K562 (cell line): ENCODE measurements at regions not wholly inside any gene's neighbourhood (a gene's known extent, or its start where the extent isn't known, plus 50 kb on each side); places are given as distances from the start of the nearest gene placed in this dataset.

ENCODE experiments used
- ATAC-seq: fragments of 200-7000 bp; cut with Tn5 transposase; 3 replicates; pipeline ENCODE4 v1.9.1; 2020; ENCODE audit warnings: moderate library complexity
- BruUV-seq: library from RNA; stranded (reverse); fragments of 400-500 nt; replicated peaks from 2 replicates; lab custom pipeline; 2021; lab: Mats Ljungman, UMichigan
- CTCF ChIA-PET: fragments of 300-600 bp; formaldehyde crosslinking; extraction: SDS; loops from one replicate; lab custom pipeline; 2021; ENCODE audit warnings: low intra/inter-chr PET ratio; lab: Yijun Ruan, JAX
- POLR2A ChIA-PET: fragments of 300-600, 350-650 bp; sonication (Branson Sonifier 250); formaldehyde crosslinking; extraction: SDS; loops from one replicate; lab custom pipeline; 2021; ENCODE audit warnings: antibody characterized with exemption, inconsistent platforms; lab: Yijun Ruan, JAX
- DNase-seq, 4 experiments: peaks; one replicate each; pipeline versions ENCODE4 v3.0.0 to v3.0.0-alpha.2; 2011 to 2018; ENCODE audit warnings: low spot score in 3 of 4, mixed read lengths in 3 of 4; ENCODE audit errors: extremely low read depth in 1 of 4
- FAIRE-seq: peaks from 2 replicates; lab custom pipeline; 2011; peaks lifted over from hg19 to GRCh38; lab: Jason Lieb, UNC
- H2AFZ ChIP-seq: 2 replicates; pipeline ENCODE4 v1.6.0; 2011; ENCODE audit warnings: low read depth, low read length, control low read depth, inconsistent platforms
- H3K27ac ChIP-seq: fragments of 200-600 bp; 3 replicates; pipeline ENCODE4 v1.8.0; 2011; ENCODE audit warnings: low read depth, mild to moderate bottlenecking, control low read depth, inconsistent platforms, low read length, moderate library complexity, mixed read lengths; ENCODE audit errors: extremely low read depth
- H3K27me3 ChIP-seq, 2 experiments: fragments of 300-600 bp in 1 of 2; 2 replicates in 1 of 2; 3 replicates in 1 of 2; pipeline versions ENCODE4 v1.6.0 to v1.8.0; 2011; ENCODE audit warnings: inconsistent platforms in 2 of 2, low read length in 2 of 2, mild to moderate bottlenecking in 1 of 2, mixed read lengths in 1 of 2, moderate library complexity in 1 of 2; ENCODE audit not compliant: control insufficient read depth in 2 of 2, insufficient read depth in 2 of 2
- H3K36me3 ChIP-seq: fragments of 300-600 bp; 3 replicates; pipeline ENCODE4 v1.8.0; 2011; ENCODE audit warnings: mild to moderate bottlenecking, low read length, inconsistent platforms; ENCODE audit not compliant: control insufficient read depth, insufficient read depth
- H3K4me1 ChIP-seq, 2 experiments: fragments of 200-600 bp in 1 of 2; replicated peaks in 1 of 2; 2 replicates in 1 of 2; 3 replicates in 1 of 2; pipeline versions ENCODE4 v1.5.1 to v1.8.0; 2011; ENCODE audit warnings: inconsistent platforms in 2 of 2, low read length in 2 of 2, mild to moderate bottlenecking in 1 of 2, mixed read lengths in 1 of 2, moderate library complexity in 1 of 2; ENCODE audit not compliant: control insufficient read depth in 2 of 2, insufficient read depth in 2 of 2
- H3K4me2 ChIP-seq: 2 replicates; pipeline ENCODE4 v1.6.1; 2011; ENCODE audit warnings: low read length, control low read depth, inconsistent platforms, mixed read lengths; ENCODE audit not compliant: insufficient read depth
- H3K4me3 ChIP-seq: fragments of 200-600 bp; sonication (generic), shearing (Covaris generic); 2 replicates; pipeline ENCODE4 v1.5.1; 2016; ENCODE audit warnings: control low read depth, inconsistent platforms
- H3K79me2 ChIP-seq: fragments of 200-600 bp; 3 replicates; pipeline ENCODE4 v1.8.0; 2011; ENCODE audit warnings: low read length, inconsistent platforms; ENCODE audit not compliant: control insufficient read depth, insufficient read depth
- H3K9ac ChIP-seq, 2 experiments: 2 replicates each; pipeline versions ENCODE4 v1.6.0 to v1.6.1; 2011; ENCODE audit warnings: low read depth in 2 of 2, low read length in 2 of 2, control low read depth in 1 of 2, inconsistent platforms in 1 of 2, mild to moderate bottlenecking in 1 of 2, mixed read lengths in 1 of 2; ENCODE audit not compliant: insufficient read depth in 1 of 2
- H3K9me1 ChIP-seq: one replicate; pipeline ENCODE4 v1.6.0; 2011; ENCODE audit warnings: inconsistent platforms, mild to moderate bottlenecking, low read length, moderate library complexity; ENCODE audit not compliant: control insufficient read depth, insufficient read depth
- H3K9me3 ChIP-seq: replicated peaks from 2 replicates; pipeline ENCODE4 v1.5.1; 2011; ENCODE audit warnings: low read depth, low read length, inconsistent platforms; ENCODE audit not compliant: control insufficient read depth, insufficient read depth
- H4K20me1 ChIP-seq: replicated peaks from 2 replicates; pipeline ENCODE4 v1.6.1; 2011; ENCODE audit warnings: low read length, inconsistent platforms, mixed read lengths; ENCODE audit not compliant: control insufficient read depth, insufficient read depth
- CTBP1 ChIP-seq: fragments of 450-650 bp; IDR thresholded peaks from 2 replicates; pipeline ENCODE4 v1.6.1; 2016; ENCODE audit warnings: borderline replicate concordance
- HMGN3 ChIP-seq: IDR thresholded peaks from 2 replicates; pipeline ENCODE4 v1.6.1; 2011; ENCODE audit warnings: borderline replicate concordance, low read depth, mild to moderate bottlenecking, mixed read lengths, low read length; ENCODE audit not compliant: insufficient read length; ENCODE audit errors: extremely low read depth
- MYBL2 ChIP-seq, 2 experiments: fragments of 450-650 bp in 1 of 2; sonication (generic) in 1 of 2; formaldehyde crosslinking in 1 of 2; IDR thresholded peaks; 2 replicates each; pipeline versions ENCODE4 v1.6.1 to v1.8.1; 2017 to 2022; ENCODE audit warnings: borderline replicate concordance in 1 of 2, inconsistent platforms in 1 of 2, low read depth in 1 of 2, mild to moderate bottlenecking in 1 of 2, missing genetic modification reagents in 1 of 2, moderate library complexity in 1 of 2
- XRCC3 ChIP-seq: fragments of 450-650 bp; IDR thresholded peaks from 2 replicates; pipeline ENCODE4 v1.6.1; 2017; ENCODE audit warnings: mild to moderate bottlenecking, moderate library complexity
- XRCC4 ChIP-seq: IDR thresholded peaks from one replicate; pipeline ENCODE4 v1.6.1; 2011; ENCODE audit not compliant: insufficient read depth, insufficient read length; ENCODE audit errors: extremely low read depth
- WGBS: fragments of 100-300 bp; shearing (Covaris generic); methylation state at CpG from one replicate; pipeline ENCODE4 v1.1.6; 2016; ENCODE audit warnings: low coverage, mixed read lengths; ENCODE audit not compliant: insufficient coverage; ENCODE audit errors: missing lambda C conversion rate; 5-methylcytosine and 5-hydroxymethylcytosine counted together
- in situ Hi-C: fragments of 300-500 bp; cut with MboI; formaldehyde crosslinking; loops from 4 replicates; pipeline ENCODE4 v1.15.0; 2018; ENCODE audit warnings: inconsistent platforms, mixed read lengths
- intact Hi-C: fragments of 100-400 bp; cut with micrococcal nuclease; formaldehyde crosslinking; loops from 2 replicates; pipeline ENCODE4 v1.14.2; 2022
- TF ChIP-seq, protein P1 (sequence below): fragments of 250-450 bp; sonication (Bioruptor Pico); IDR thresholded peaks from 2 replicates; pipeline ENCODE4 v1.8.0; 2021; ENCODE audit warnings: moderate library complexity, mild to moderate bottlenecking, inconsistent platforms
- TF ChIP-seq, protein P2 (sequence below): fragments of 250-450 bp; sonication (Bioruptor Pico); IDR thresholded peaks from 2 replicates; pipeline ENCODE4 v1.9.0; 2021; ENCODE audit warnings: mild to moderate bottlenecking, inconsistent platforms

DNA sequence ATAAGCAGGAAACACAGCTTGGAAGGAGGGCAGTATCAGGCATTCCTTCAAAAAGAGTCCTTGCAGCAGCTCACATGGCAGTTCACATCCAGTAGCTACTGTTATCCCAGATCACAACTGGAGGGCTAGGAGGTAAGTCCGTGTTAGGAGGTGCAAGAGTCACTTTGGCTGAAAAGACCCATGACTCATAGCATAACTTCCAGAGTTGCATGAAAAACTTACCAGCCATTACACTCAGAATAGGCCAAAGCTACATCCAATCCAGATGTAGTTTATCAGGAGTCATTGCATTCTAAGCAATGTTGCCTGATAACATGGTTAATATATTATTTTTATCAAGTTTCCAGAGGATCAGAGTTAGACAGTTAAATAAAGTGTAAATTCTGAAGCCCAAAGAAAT lies 1126.4 kb upstream of the SEMA6A start:
- no peaks in the 10 kb centered on the region for H3K4me1 ChIP-seq
- intact Hi-C loops = no loop called here
- no peaks in the 10 kb centered on the region for H3K9me3 ChIP-seq
- TF ChIP-seq, protein P1, sequence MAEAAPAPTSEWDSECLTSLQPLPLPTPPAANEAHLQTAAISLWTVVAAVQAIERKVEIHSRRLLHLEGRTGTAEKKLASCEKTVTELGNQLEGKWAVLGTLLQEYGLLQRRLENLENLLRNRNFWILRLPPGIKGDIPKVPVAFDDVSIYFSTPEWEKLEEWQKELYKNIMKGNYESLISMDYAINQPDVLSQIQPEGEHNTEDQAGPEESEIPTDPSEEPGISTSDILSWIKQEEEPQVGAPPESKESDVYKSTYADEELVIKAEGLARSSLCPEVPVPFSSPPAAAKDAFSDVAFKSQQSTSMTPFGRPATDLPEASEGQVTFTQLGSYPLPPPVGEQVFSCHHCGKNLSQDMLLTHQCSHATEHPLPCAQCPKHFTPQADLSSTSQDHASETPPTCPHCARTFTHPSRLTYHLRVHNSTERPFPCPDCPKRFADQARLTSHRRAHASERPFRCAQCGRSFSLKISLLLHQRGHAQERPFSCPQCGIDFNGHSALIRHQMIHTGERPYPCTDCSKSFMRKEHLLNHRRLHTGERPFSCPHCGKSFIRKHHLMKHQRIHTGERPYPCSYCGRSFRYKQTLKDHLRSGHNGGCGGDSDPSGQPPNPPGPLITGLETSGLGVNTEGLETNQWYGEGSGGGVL (CRISPR knock-in tag) = no peak
- TF ChIP-seq CTBP1 = no peak
- TF ChIP-seq XRCC3 = no peak
- no peak for TF ChIP-seq HMGN3
- no peak for TF ChIP-seq MYBL2 (IDR thresholded peaks at IDR 0.05; ENCODE audit: low read depth)
- TF ChIP-seq MYBL2 (CRISPR knock-in tag; IDR thresholded peaks at IDR 0.05; ENCODE audit: borderline replicate concordance) = no peak
- TF ChIP-seq XRCC4 = no peak
- TF ChIP-seq, protein P2, sequence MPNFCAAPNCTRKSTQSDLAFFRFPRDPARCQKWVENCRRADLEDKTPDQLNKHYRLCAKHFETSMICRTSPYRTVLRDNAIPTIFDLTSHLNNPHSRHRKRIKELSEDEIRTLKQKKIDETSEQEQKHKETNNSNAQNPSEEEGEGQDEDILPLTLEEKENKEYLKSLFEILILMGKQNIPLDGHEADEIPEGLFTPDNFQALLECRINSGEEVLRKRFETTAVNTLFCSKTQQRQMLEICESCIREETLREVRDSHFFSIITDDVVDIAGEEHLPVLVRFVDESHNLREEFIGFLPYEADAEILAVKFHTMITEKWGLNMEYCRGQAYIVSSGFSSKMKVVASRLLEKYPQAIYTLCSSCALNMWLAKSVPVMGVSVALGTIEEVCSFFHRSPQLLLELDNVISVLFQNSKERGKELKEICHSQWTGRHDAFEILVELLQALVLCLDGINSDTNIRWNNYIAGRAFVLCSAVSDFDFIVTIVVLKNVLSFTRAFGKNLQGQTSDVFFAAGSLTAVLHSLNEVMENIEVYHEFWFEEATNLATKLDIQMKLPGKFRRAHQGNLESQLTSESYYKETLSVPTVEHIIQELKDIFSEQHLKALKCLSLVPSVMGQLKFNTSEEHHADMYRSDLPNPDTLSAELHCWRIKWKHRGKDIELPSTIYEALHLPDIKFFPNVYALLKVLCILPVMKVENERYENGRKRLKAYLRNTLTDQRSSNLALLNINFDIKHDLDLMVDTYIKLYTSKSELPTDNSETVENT (CRISPR knock-in tag) = no peak
- ATAC-seq (no peak), FAIRE-seq (no peak), DNase-seq (no peak)
- H3K4me2 ChIP-seq = no peak overlapping the region
- H3K9me1 ChIP-seq = no peaks in the 10 kb centered on the region
- WGBS = 0% methylated on average over 1 of the region's 1 CpG
- no peak overlapping the region for H3K9ac ChIP-seq
- no peak overlapping the region for H3K27ac ChIP-seq
- no peaks in the 10 kb centered on the region for H3K79me2 ChIP-seq
- H3K27me3 ChIP-seq = no peaks in the 10 kb centered on the region
- no peak overlapping the region for H2AFZ ChIP-seq
- ChIA-PET POLR2A (no interaction called here), CTCF (no interaction called here)
- in situ Hi-C loops = no loop called here
- no peaks in the 10 kb centered on the region for H4K20me1 ChIP-seq
- no peak overlapping the region for H3K4me3 ChIP-seq
- no peaks in the 10 kb centered on the region for H3K36me3 ChIP-seq
- BruUV-seq = no TSS peak
